ENCODE measurements at regions not wholly inside any gene's neighbourhood (a gene's known extent, or its start where the extent isn't known, plus 50 kb on each side); places are given as distances from the start of the nearest gene placed in this dataset.

DNA sequence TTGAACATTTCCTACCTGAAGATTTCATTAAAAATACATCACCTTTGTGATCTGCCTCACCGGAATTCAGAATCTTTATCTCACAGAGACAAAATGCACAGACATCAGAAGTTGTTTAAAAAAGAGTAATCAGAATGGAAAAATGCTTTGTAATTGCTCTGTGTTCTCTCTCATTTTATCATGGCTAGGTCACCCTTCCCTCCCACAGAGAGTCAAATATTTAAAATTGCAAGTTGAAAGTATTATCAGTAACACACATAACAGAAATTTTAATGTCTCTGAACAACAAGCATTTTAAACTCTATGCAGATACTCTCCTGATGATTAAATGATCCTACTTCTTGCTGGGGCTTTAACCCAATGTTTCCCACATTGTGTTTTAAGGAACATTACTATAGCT, 362.0 kb downstream of the CBLL2 start:
- H3K79me2 ChIP-seq, result no peaks in the 10 kb centered on the region
- H3K4me2 ChIP-seq (ENCODE audit: low read length), result no peak overlapping the region
- no peak for TF ChIP-seq CTCF (IDR thresholded peaks at IDR 0.05)
- H3K4me3 ChIP-seq (ENCODE audit: low read depth, low read length), result no peak overlapping the region
- no peaks in the 10 kb centered on the region for H3K36me3 ChIP-seq (ENCODE audit: control insufficient read depth, insufficient read depth, low read length)
- no peaks in the 10 kb centered on the region for H3K4me1 ChIP-seq
- no peak overlapping the region for H2AFZ ChIP-seq
- no peak overlapping the region for H3K9ac ChIP-seq
- no peaks in the 10 kb centered on the region for H3K27me3 ChIP-seq (ENCODE audit: control insufficient read depth, insufficient read depth, low read length)
- no peak overlapping the region for H3K27ac ChIP-seq
- H3K9me3 ChIP-seq (ENCODE audit: control insufficient read depth, low read length), result no peaks in the 10 kb centered on the region

- no peak overlapping the region for H3K9ac ChIP-seq
- H3K79me2 ChIP-seq, result no peaks in the 10 kb centered on the region
- no peak overlapping the region for H3K4me2 ChIP-seq (ENCODE audit: low read length)
- H3K9me3 ChIP-seq (ENCODE audit: control insufficient read depth, low read length), result no peaks in the 10 kb centered on the region
- H3K27ac ChIP-seq, result no peak overlapping the region
- TF ChIP-seq CTCF (IDR thresholded peaks at IDR 0.05), result no peak
- no peak overlapping the region for H2AFZ ChIP-seq
- no peaks in the 10 kb centered on the region for H3K4me1 ChIP-seq
- no peak overlapping the region for H3K4me3 ChIP-seq (ENCODE audit: low read depth, low read length)
- no peaks in the 10 kb centered on the region for H3K27me3 ChIP-seq (ENCODE audit: control insufficient read depth, insufficient read depth, low read length)
- H3K36me3 ChIP-seq (ENCODE audit: control insufficient read depth, insufficient read depth, low read length), result no peaks in the 10 kb centered on the region
These were observed 351.5 kb upstream of the DDX53 start for GRCh38 chrX:22648281-22648680.

DNA sequence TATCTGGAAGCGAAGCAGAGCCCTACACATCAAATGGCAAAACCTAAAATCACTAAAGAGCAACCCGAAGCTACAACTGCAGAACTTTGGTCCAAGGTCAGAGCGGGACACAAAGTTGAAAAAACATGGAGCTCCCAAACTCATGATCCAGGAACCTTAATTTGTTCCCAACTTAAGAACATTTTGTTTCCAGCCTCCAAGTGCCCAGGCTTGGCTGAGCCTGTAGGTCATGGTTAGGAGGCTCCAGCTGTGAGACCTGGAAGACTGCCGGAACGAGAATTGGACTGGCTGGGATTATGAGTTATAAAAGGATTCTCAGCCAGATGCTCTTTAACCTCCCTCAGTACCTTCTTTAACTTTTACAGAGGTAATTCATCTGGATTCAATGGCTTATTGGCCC, 349.1 kb upstream of the DDX53 start:
- H3K27ac ChIP-seq, result no peak overlapping the region
- H3K4me3 ChIP-seq (ENCODE audit: low read depth, low read length), result no peak overlapping the region
- no peaks in the 10 kb centered on the region for H3K9me3 ChIP-seq (ENCODE audit: control insufficient read depth, low read length)
- no peaks in the 10 kb centered on the region for H3K27me3 ChIP-seq (ENCODE audit: control insufficient read depth, insufficient read depth, low read length)
- H3K79me2 ChIP-seq, result no peaks in the 10 kb centered on the region
- H3K4me2 ChIP-seq (ENCODE audit: low read length), result no peak overlapping the region
- H3K9ac ChIP-seq, result no peak overlapping the region
- no peak overlapping the region for H2AFZ ChIP-seq
- H3K36me3 ChIP-seq (ENCODE audit: control insufficient read depth, insufficient read depth, low read length), result no peaks in the 10 kb centered on the region
- no peak for TF ChIP-seq CTCF (IDR thresholded peaks at IDR 0.05)
- no peaks in the 10 kb centered on the region for H3K4me1 ChIP-seq

- H3K27ac ChIP-seq, result no peak overlapping the region
These were observed 347.2 kb upstream of the DDX53 start for GRCh38 chrX:22652596-22652995.

More at GRCh38 chrX:22652596-22652995, 347.2 kb upstream of the DDX53 start:
- H3K4me3 ChIP-seq (ENCODE audit: low read depth, low read length), result no peak overlapping the region
- no peak for TF ChIP-seq CTCF (IDR thresholded peaks at IDR 0.05)
- H3K27me3 ChIP-seq (ENCODE audit: control insufficient read depth, insufficient read depth, low read length), result no peaks in the 10 kb centered on the region
- no peaks in the 10 kb centered on the region for H3K4me1 ChIP-seq
- no peak overlapping the region for H3K4me2 ChIP-seq (ENCODE audit: low read length)
- H3K9me3 ChIP-seq (ENCODE audit: control insufficient read depth, low read length), result no peaks in the 10 kb centered on the region
- H2AFZ ChIP-seq, result no peak overlapping the region
- no peak overlapping the region for H3K9ac ChIP-seq
- H3K79me2 ChIP-seq, result no peaks in the 10 kb centered on the region
- no peaks in the 10 kb centered on the region for H3K36me3 ChIP-seq (ENCODE audit: control insufficient read depth, insufficient read depth, low read length)
